ENCODE measurements at regions not wholly inside any gene's neighbourhood (a gene's known extent, or its start where the extent isn't known, plus 50 kb on each side); places are given as distances from the start of the nearest gene placed in this dataset.

GRCh38 chr2:105519516-105519915 is 120.7 kb upstream of the FHL2 start:
- Histone ChIP-seq H3K27me3 (no peaks in the 10 kb centered on the region), H3K36me3 (no peaks in the 10 kb centered on the region), H3K4me1 (ENCODE audit: low read depth) (peaks cover 31% of the 10 kb centered on the region), H3K4me3 (no peak overlapping the region), H3K9me3 (ENCODE audit: low read depth) (no peaks in the 10 kb centered on the region), H3K27ac (no peak overlapping the region)
- TF ChIP-seq CTCF (IDR thresholded peaks at IDR 0.05; ENCODE audit: low read depth, low read length) = no peak
- no peak for DNase-seq (ENCODE audit: low read depth in 1 of 2, low spot score in 1 of 2)

- no peaks in the 10 kb centered on the region for H3K27me3 ChIP-seq
- no peak overlapping the region for H3K4me3 ChIP-seq
- peaks cover 35% of the 10 kb centered on the region for H3K4me1 ChIP-seq (ENCODE audit: low read depth)
- no peak for TF ChIP-seq CTCF (IDR thresholded peaks at IDR 0.05; ENCODE audit: low read depth, low read length)
- no peaks in the 10 kb centered on the region for H3K9me3 ChIP-seq (ENCODE audit: low read depth)
- no peaks in the 10 kb centered on the region for H3K36me3 ChIP-seq
- peak in 1 of 2 donors; percentile 52 for DNase-seq (ENCODE audit: low read depth in 1 of 2, low spot score in 1 of 2)
- H3K27ac ChIP-seq = no peak overlapping the region
Measured at GRCh38 chr2:105518897-105519296, 120.0 kb upstream of the FHL2 start.

GRCh38 chr2:105517814-105518705 is 119.2 kb upstream of the FHL2 start:
- Histone ChIP-seq H3K36me3 (no peaks in the 10 kb centered on the region), H3K27ac (no peak overlapping the region), H3K4me1 (ENCODE audit: low read depth) (peaks cover 35% of the 10 kb centered on the region), H3K4me3 (no peak overlapping the region), H3K9me3 (ENCODE audit: low read depth) (no peaks in the 10 kb centered on the region), H3K27me3 (no peaks in the 10 kb centered on the region)
- DNase-seq (ENCODE audit: low read depth in 1 of 2, low spot score in 1 of 2) = peak in 1 of 2 donors; percentile 82
- no peak for TF ChIP-seq CTCF (IDR thresholded peaks at IDR 0.05; ENCODE audit: low read depth, low read length)

GRCh38 chr2:105515581-105516415 is 116.9 kb upstream of the FHL2 start:
- no peak overlapping the region for H3K4me3 ChIP-seq
- H3K4me1 ChIP-seq (ENCODE audit: low read depth) = peaks cover 41% of the 10 kb centered on the region
- H3K27ac ChIP-seq = no peak overlapping the region
- no peak for TF ChIP-seq CTCF (IDR thresholded peaks at IDR 0.05; ENCODE audit: low read depth, low read length)
- no peaks in the 10 kb centered on the region for H3K27me3 ChIP-seq
- DNase-seq (ENCODE audit: low read depth in 1 of 2, low spot score in 1 of 2) = no peak
- H3K36me3 ChIP-seq = no peaks in the 10 kb centered on the region
- H3K9me3 ChIP-seq (ENCODE audit: low read depth) = no peaks in the 10 kb centered on the region

GRCh38 chr2:105514576-105514975 is 115.7 kb upstream of the FHL2 start:
- H3K27ac ChIP-seq = no peak overlapping the region
- H3K27me3 ChIP-seq = no peaks in the 10 kb centered on the region
- no peak for DNase-seq (ENCODE audit: low read depth in 1 of 2, low spot score in 1 of 2)

More at GRCh38 chr2:105514576-105514975, 115.7 kb upstream of the FHL2 start:
- Histone ChIP-seq H3K36me3 (no peaks in the 10 kb centered on the region), H3K4me3 (no peak overlapping the region), H3K9me3 (ENCODE audit: low read depth) (no peaks in the 10 kb centered on the region), H3K4me1 (ENCODE audit: low read depth) (peaks cover 40% of the 10 kb centered on the region)
- no peak for TF ChIP-seq CTCF (IDR thresholded peaks at IDR 0.05; ENCODE audit: low read depth, low read length)

Measured in cardiac muscle cell (in vitro differentiated cells and primary cell).